ENCODE measurements at regions not wholly inside any gene's neighbourhood (a gene's known extent, or its start where the extent isn't known, plus 50 kb on each side); places are given as distances from the start of the nearest gene placed in this dataset.

DNA sequence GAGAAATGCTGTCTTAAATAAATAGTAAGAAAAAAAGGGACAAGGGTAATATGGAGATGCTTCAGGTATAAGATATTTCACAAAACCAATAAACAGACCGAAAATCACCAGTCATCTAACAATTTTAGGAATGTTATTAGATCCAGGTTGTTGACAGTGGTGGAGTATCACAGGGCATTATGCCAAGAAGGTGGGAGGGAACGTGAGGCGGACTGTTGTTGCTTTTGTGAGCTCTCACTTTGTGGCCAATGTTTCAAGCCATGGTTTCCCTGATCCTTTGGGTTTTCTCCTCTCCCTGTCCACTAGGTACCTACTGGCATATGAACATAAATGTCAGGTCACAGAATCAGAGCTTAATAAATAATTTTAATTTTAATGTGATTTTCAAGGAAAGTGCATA is 790.3 kb upstream of the SLITRK1 start:
- H3K27me3 Mint-ChIP-seq (ENCODE audit: low read depth), result no peaks in the 10 kb centered on the region
- H3K36me3 Mint-ChIP-seq (ENCODE audit: insufficient read depth), result no peaks in the 10 kb centered on the region
- ATAC-seq (no peak), DNase-seq (no peak)
- H3K4me1 Mint-ChIP-seq (ENCODE audit: low read depth), result no peaks in the 10 kb centered on the region
- no peak overlapping the region for H3K4me3 Mint-ChIP-seq
- H3K9me3 Mint-ChIP-seq, result peaks cover 3% of the 10 kb centered on the region

DNA sequence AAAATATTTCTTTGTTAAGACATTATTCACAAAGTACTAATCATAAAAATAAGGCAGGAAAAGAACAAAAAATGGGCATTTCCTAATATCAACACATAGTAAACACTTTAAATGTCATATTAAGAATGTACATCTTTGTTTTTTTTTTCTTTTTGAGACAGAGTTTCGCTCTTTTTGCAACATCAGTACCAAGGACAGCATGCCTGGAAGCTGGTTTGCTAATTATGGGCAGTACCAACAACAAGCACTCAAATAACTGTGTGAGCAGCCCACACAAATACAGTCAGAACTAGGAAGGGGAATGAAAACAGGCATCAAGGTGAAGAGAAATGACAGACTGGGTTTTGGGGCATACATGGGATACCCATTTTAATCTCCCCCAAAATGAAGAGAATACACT is 788.0 kb upstream of the SLITRK1 start:
- no peaks in the 10 kb centered on the region for H3K36me3 Mint-ChIP-seq (ENCODE audit: insufficient read depth)
- DNase-seq, result no peak
- no peak overlapping the region for H3K4me3 Mint-ChIP-seq
- no peaks in the 10 kb centered on the region for H3K27me3 Mint-ChIP-seq (ENCODE audit: low read depth)
- H3K4me1 Mint-ChIP-seq (ENCODE audit: low read depth), result no peaks in the 10 kb centered on the region
- ATAC-seq, result no peak
- H3K9me3 Mint-ChIP-seq, result no peaks in the 10 kb centered on the region

DNA sequence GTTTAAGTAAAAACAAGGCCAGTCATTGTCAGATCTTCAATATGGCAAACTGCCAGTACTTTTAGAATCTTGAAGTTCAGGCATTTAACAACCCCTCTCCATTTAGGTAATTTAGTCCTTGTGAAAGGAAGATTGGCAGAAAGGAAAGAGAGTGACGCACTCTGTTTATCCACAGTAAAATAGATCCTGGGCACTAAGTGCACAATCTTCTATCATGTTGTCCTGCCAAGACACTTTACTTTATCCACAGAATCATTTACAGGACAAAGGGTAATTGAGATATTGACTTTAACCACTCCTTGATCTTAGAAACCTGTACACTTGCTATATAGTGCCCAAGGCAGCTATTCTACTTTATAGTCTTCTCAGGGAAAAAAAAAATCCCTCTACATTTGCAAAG is 786.4 kb upstream of the SLITRK1 start:
- no peak for DNase-seq
- H3K36me3 Mint-ChIP-seq (ENCODE audit: insufficient read depth), result no peaks in the 10 kb centered on the region
- no peak for ATAC-seq
- H3K4me3 Mint-ChIP-seq, result no peak overlapping the region
- H3K4me1 Mint-ChIP-seq (ENCODE audit: low read depth), result no peaks in the 10 kb centered on the region
- H3K9me3 Mint-ChIP-seq, result peaks cover 9% of the 10 kb centered on the region
- H3K27me3 Mint-ChIP-seq (ENCODE audit: low read depth), result no peaks in the 10 kb centered on the region

DNA sequence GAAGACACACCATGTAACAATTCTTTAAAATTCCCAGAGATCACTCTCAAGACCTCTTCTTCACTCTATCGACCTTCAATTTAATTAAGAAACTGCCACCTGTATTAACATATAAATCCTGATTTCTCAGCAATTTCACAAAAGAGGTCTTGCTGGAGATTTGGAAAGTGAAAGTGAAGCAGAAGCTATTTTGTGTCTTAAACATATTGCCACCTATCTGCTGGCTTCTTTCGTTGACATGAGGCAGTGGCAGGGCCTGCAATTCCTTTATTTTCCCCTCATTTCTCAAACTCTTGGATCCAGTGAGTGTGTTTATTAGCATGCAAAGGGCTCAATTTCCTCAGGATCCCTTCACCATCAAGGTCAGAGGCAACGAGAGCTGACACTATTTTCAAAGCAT is 780.2 kb upstream of the SLITRK1 start:
- ATAC-seq (no peak), DNase-seq (no peak)
- Mint-ChIP-seq H3K4me1 (ENCODE audit: low read depth) (no peaks in the 10 kb centered on the region), H3K27me3 (ENCODE audit: low read depth) (no peaks in the 10 kb centered on the region), H3K4me3 (no peak overlapping the region), H3K36me3 (ENCODE audit: insufficient read depth) (no peaks in the 10 kb centered on the region), H3K9me3 (peaks cover 11% of the 10 kb centered on the region)

DNA sequence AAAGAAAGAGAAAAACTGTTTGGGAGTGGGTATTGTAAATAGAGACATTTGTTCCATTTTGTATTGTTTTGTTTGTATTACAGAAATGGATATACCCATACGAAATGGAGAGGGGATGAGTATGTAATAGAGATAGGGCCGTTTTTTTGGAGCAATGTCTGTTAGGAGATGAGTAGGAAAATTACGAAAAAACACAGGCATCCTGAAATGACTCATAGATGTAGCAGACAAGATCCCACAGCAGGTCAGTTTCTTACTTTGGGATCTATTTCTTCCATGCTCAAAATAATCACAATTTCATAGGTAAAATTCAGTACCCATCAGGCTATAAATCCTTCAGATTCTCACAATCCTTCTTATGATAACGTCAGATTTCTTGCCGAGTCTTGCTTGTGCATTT is 779.4 kb upstream of the SLITRK1 start:
- ATAC-seq, result no peak
- Mint-ChIP-seq H3K36me3 (ENCODE audit: insufficient read depth) (no peaks in the 10 kb centered on the region), H3K4me3 (no peak overlapping the region), H3K4me1 (ENCODE audit: low read depth) (no peaks in the 10 kb centered on the region), H3K9me3 (peaks cover 11% of the 10 kb centered on the region), H3K27me3 (ENCODE audit: low read depth) (no peaks in the 10 kb centered on the region)
- no peak for DNase-seq

DNA sequence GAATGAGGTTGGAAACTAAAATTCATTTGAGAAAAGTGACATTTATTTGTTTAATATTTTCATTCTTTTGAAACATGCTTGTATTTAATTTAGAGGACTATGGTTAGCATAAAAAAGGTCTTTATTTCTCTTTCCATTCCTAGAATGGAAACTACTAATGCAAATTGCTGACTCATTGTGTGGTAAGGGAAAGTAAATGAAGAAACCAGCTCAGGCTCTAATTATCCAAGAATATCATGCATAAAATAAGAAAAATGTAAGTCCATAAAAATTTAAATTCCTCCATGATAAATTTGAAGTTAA is 777.0 kb upstream of the SLITRK1 start:
- peaks cover 7% of the 10 kb centered on the region for H3K9me3 Mint-ChIP-seq
- H3K4me3 Mint-ChIP-seq, result no peak overlapping the region
- ATAC-seq (no peak), DNase-seq (no peak)
- H3K4me1 Mint-ChIP-seq (ENCODE audit: low read depth), result no peaks in the 10 kb centered on the region
- no peaks in the 10 kb centered on the region for H3K27me3 Mint-ChIP-seq (ENCODE audit: low read depth)
- H3K36me3 Mint-ChIP-seq (ENCODE audit: insufficient read depth), result no peaks in the 10 kb centered on the region

DNA sequence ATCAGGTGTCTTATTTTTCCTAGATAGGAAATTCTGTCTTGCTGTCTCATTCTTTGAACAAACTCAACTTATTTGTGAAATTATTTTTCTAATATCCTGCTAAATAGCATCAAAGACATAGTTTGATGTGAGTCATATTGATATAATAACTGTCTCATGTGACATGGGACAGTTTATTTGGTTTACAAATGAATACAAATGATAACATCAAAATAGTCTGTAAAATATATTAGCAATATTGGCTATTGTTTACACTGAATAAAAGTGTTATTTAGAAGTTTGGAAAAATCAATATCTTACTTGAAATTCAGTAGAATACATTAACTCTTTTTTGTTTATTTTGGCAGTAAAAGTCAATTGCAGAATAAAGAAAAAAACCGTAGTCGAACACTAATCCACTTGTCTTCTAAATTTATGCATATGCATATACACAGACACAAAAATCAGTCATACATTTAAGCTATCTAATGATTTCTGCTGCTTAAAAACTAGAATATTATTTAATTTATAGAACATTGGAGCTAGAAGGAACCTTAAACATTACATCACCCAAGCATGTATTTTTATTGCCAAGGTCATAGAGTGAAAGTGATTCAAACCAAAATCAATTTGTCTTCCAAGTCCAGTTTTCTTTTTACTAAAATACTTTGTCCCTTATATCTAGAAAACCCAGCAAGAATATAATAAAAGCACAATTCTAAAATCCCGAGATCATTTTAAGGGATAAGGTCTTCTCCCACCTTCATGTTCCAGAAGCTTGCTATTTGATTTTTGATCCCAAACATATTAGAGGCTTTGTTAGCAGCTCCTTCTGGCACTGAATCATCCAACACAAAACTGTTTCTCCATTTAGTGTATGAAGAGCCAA is 776.5 kb upstream of the SLITRK1 start:
- no peak overlapping the region for H3K4me3 Mint-ChIP-seq
- peaks cover 3% of the 10 kb centered on the region for H3K9me3 Mint-ChIP-seq
- ATAC-seq (no peak), DNase-seq (no peak)
- no peaks in the 10 kb centered on the region for H3K36me3 Mint-ChIP-seq (ENCODE audit: insufficient read depth)
- H3K4me1 Mint-ChIP-seq (ENCODE audit: low read depth), result no peaks in the 10 kb centered on the region
- no peaks in the 10 kb centered on the region for H3K27me3 Mint-ChIP-seq (ENCODE audit: low read depth)

DNA sequence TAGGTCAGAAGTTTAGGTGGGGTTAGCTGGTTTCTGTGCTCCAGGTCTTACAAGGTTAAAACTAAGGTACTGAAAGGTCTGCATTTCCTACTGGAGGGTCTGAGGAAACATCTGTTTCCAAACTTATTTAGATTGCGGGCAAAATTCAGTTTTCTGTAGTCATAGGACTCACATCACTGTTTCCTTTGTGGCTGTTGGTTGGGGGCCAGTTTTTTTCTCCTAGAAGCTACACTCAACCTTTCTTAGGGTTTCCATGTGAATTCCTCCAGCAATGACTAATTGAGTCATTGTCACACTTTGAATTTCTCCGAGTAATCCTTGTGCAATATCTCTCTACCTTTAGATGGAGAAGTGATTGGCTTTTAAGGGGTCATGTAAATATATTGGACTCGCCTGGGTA is 773.4 kb upstream of the SLITRK1 start:
- no peak for ATAC-seq
- Mint-ChIP-seq H3K4me3 (no peak overlapping the region), H3K27me3 (ENCODE audit: low read depth) (no peaks in the 10 kb centered on the region), H3K9me3 (no peaks in the 10 kb centered on the region), H3K4me1 (ENCODE audit: low read depth) (no peaks in the 10 kb centered on the region), H3K36me3 (ENCODE audit: insufficient read depth) (no peaks in the 10 kb centered on the region)
- DNase-seq, result no peak

DNA sequence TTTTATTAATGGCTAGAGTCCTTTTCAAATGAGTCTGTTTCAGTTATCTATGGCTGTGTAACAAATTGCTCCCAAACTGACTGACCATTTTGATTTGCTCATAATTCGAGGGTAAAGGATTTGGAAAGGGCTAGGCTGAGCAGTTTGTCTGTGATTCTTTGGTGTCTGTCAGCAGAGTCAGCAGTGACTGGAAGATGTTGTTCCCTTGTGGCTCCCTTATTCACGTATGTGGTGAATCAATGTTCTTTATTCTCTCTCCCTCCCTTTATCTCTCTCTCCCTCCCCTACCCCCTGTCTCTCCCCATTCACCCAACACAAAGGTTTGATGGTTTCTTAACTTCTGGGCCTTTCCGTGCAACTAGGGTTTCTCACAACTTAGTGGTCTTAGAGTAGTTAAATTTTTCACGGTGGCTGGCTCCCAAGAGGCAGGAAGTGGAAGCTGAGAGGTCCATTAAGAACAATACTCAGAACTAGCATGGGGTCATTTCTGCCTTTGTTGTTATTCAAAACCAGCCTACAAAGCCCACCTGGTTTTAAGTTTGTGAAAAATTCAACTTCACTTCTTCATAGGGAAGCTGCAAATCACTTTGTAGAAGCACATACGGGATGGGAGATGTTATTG is 772.5 kb upstream of the SLITRK1 start:
- Mint-ChIP-seq H3K4me1 (ENCODE audit: low read depth) (no peaks in the 10 kb centered on the region), H3K4me3 (no peak overlapping the region), H3K9me3 (no peaks in the 10 kb centered on the region), H3K36me3 (ENCODE audit: insufficient read depth) (no peaks in the 10 kb centered on the region), H3K27me3 (ENCODE audit: low read depth) (no peaks in the 10 kb centered on the region)
- DNase-seq (no peak), ATAC-seq (no peak)

DNA sequence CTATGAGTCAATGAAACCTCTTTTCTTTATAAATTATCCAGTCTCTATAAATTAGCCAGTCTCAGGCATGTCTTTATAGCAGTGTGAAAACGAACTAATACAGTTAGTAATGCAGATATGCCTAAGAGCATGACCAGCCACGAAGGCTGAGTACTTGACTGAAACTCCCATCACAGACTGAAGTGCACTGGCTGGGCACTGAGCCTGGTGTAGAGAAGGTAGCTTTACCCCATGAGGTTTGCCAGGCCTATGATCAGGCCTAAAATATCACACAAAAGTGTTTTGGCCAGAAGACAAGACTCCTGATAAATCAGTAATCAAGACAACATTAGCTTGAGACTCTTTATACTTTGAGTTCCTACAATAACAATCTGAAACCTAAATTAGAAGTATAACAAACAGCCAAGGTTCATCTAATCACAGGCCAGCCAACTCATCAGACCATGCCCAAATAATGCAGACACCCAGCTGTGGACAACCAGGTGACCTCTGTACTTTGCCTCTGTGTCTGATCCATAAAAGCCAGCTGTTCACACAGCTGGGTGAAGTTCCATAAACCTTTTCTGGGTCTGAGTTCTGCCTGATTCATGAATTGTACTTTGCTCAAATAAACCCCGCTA is 771.8 kb upstream of the SLITRK1 start:
- Mint-ChIP-seq H3K9me3 (no peaks in the 10 kb centered on the region), H3K4me1 (ENCODE audit: low read depth) (no peaks in the 10 kb centered on the region), H3K27me3 (ENCODE audit: low read depth) (no peaks in the 10 kb centered on the region), H3K4me3 (no peak overlapping the region), H3K36me3 (ENCODE audit: insufficient read depth) (no peaks in the 10 kb centered on the region)
- DNase-seq (no peak), ATAC-seq (no peak)

DNA sequence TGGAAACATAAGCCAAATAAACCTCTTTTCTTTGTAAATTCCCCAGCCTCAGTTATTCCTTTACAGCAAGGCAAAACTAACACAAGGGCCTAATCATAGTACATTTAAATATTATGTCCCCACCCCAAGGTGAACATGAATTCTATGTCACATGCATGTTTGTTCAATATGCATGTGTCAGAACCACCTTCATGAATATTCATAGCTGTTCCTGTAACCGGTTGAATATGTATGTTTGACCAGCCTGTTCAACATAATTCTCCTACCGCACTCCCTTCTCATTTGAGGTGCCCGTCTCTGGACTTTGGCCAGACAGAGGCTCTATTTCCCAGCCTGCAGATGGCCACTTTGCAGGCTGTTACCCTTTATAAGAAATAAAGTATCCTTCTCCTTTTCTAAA is 769.4 kb upstream of the SLITRK1 start:
- no peak overlapping the region for H3K4me3 Mint-ChIP-seq
- no peaks in the 10 kb centered on the region for H3K9me3 Mint-ChIP-seq
- no peak for DNase-seq
- ATAC-seq, result no peak
- no peaks in the 10 kb centered on the region for H3K4me1 Mint-ChIP-seq (ENCODE audit: low read depth)
- no peaks in the 10 kb centered on the region for H3K36me3 Mint-ChIP-seq (ENCODE audit: insufficient read depth)
- no peaks in the 10 kb centered on the region for H3K27me3 Mint-ChIP-seq (ENCODE audit: low read depth)

DNA sequence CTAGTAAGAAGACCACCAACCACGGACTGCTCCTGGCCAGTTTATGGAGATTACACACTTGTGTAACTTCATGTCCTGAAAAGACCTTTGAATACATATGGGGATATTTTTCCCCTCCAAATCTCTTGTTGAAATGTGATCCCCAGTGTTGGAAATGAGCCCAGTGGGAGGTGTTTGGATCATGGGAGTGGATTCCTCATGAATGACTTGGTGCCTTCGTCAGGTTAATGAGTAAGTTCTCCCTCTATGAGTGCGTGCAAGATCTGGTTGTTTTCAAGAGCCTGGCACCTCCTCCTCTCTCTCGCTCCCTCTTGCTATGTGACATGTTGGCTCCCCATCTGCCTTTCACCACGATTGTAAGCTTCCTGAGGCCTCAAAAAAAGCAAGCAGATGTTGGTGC is 769.0 kb upstream of the SLITRK1 start:
- Mint-ChIP-seq H3K9me3 (no peaks in the 10 kb centered on the region), H3K27me3 (ENCODE audit: low read depth) (no peaks in the 10 kb centered on the region), H3K36me3 (ENCODE audit: insufficient read depth) (no peaks in the 10 kb centered on the region), H3K4me3 (no peak overlapping the region), H3K4me1 (ENCODE audit: low read depth) (no peaks in the 10 kb centered on the region)
- no peak for ATAC-seq
- DNase-seq, result no peak

DNA sequence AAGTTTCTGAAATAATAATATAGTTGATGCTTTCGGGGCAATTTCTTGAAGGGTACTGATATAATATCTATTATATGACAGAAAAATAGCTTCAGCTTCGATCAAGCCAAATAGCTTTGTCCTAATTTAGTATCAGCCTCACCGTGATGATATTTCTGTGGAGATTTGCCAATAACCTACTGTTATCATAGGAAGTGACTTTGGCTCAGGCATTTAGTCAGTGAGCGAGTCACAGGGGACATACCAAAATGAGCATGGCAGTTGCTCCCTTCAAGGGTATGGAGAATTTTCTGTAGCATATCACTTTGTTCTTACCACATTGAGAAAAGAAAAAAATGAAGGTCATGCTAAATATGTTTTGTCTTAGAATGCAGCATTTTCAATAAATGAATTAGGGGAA is 767.6 kb upstream of the SLITRK1 start:
- no peaks in the 10 kb centered on the region for H3K9me3 Mint-ChIP-seq
- H3K4me3 Mint-ChIP-seq, result no peak overlapping the region
- H3K4me1 Mint-ChIP-seq (ENCODE audit: low read depth), result no peaks in the 10 kb centered on the region
- no peak for ATAC-seq
- H3K36me3 Mint-ChIP-seq (ENCODE audit: insufficient read depth), result no peaks in the 10 kb centered on the region
- DNase-seq, result no peak
- H3K27me3 Mint-ChIP-seq (ENCODE audit: low read depth), result no peaks in the 10 kb centered on the region

DNA sequence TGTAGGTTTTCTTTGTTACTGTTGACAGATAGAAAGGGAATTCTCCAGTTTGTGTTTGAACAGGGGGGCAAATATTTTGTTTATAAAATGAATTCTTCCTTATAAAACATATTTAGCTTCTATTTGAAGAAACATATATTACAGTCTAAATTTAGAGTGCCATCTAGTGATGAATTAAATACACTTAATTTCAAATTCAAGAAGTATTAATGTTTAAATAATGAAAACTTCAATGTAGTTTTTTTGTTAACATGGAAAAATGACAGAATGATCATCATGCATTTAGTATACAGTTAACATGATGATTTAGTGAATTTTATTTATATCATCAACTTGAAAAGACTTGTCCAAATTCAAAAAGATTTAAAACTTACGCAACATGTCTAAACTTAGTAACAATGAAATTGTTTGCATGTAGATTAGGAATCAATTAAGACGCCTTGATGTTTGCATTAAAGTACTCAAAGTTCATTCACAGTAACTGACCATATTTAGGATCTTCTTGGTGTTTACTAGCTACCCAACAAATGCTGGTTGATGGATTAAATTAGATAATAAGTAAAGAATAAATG is 765.9 kb upstream of the SLITRK1 start:
- H3K9me3 Mint-ChIP-seq, result no peaks in the 10 kb centered on the region
- no peaks in the 10 kb centered on the region for H3K4me1 Mint-ChIP-seq (ENCODE audit: low read depth)
- H3K27me3 Mint-ChIP-seq (ENCODE audit: low read depth), result no peaks in the 10 kb centered on the region
- no peak overlapping the region for H3K4me3 Mint-ChIP-seq
- DNase-seq (no peak), ATAC-seq (no peak)
- no peaks in the 10 kb centered on the region for H3K36me3 Mint-ChIP-seq (ENCODE audit: insufficient read depth)

DNA sequence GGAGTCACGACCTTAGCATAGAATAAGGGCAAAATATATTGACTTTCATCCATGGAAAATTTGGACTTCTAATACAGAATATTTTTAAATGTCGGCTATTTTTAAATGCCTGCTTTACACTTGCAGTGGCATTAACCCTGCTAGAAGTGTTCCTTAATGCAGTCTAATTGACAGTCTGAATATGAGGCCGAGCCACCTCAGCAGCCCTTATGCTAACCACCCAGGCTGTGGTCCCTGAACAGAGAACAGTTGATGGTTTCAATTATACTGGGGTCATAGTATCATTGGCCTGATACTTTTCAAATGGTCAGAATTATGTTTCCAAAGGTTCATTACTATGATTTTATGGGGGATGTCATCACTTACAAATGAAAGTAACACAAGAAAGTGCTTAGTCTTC is 764.7 kb upstream of the SLITRK1 start:
- H3K4me3 Mint-ChIP-seq, result no peak overlapping the region
- no peak for DNase-seq
- ATAC-seq, result no peak
- no peaks in the 10 kb centered on the region for H3K27me3 Mint-ChIP-seq (ENCODE audit: low read depth)
- no peaks in the 10 kb centered on the region for H3K9me3 Mint-ChIP-seq
- H3K36me3 Mint-ChIP-seq (ENCODE audit: insufficient read depth), result no peaks in the 10 kb centered on the region
- no peaks in the 10 kb centered on the region for H3K4me1 Mint-ChIP-seq (ENCODE audit: low read depth)

Measured in activated T-cell treated with anti-CD3 and anti-CD28 coated beads, Interleukin-2, amount 50 U/mL, for 4 hours (primary cell).